H7 (cell line): ENCODE measurements at regions not wholly inside any gene's neighbourhood (a gene's known extent, or its start where the extent isn't known, plus 50 kb on each side); places are given as distances from the start of the nearest gene placed in this dataset.

Experiments
- DNase-seq: peaks from one replicate; pipeline ENCODE4 v3.0.0; 2012
- H3K27me3 ChIP-seq: 2 replicates; pipeline ENCODE4 v1.6.0; 2011; ENCODE audit warnings: mild to moderate bottlenecking, low read length; ENCODE audit not compliant: control insufficient read depth, insufficient read depth
- H3K36me3 ChIP-seq: replicated peaks from 2 replicates; pipeline ENCODE4 v1.5.1; 2011; ENCODE audit warnings: low read length; ENCODE audit not compliant: control insufficient read depth, insufficient read depth
- H3K4me3 ChIP-seq: 2 replicates; pipeline ENCODE4 v1.5.1; 2011; ENCODE audit warnings: low read depth, mild to moderate bottlenecking, control low read depth, low read length, moderate library complexity; ENCODE audit not compliant: insufficient read depth

DNA sequence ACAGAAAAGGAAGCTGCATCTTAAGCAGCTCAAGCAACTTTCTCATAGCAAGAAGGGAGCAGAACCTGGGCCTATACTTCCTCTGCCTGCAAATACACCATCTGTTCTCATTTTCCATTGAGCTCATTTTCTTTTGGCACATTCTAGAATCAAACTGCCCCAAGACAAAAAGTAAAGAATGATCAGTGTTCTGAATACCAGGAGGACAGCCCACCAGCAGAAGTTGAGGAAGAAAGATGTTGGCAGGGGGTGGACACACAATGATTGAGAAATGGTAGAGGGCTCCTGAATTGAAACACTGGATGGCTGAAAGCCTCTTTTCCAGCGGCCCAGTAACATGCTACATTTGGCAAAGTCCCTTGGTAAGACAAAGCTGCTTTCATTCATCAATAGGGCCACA lies 171.8 kb downstream of the MED10 start:
- Histone ChIP-seq H3K36me3 (no peaks in the 10 kb centered on the region), H3K27me3 (no peaks in the 10 kb centered on the region), H3K4me3 (no peak overlapping the region)
- DNase-seq: no peak

DNA sequence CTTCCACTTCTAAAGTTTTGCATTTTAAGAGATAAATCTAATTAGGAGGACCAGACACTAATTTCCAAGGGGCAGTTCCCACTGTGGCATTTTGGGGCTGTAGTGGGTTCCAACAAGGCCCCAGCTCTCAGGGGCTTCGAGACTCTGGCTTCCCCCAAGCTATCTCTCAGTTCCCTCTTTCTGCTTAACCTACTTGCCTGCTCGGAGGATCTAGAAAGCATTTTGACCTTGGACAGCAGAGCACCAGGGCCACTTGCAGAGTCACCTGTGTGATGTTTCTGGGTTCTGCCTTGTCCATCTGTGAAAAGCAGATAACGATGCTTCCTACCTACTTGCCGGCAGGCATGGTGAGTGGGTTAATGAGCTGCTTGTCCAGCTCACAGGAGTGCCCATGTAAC lies 175.4 kb downstream of the MED10 start:
- Histone ChIP-seq H3K36me3 (no peaks in the 10 kb centered on the region), H3K4me3 (no peak overlapping the region), H3K27me3 (no peaks in the 10 kb centered on the region)
- no peak for DNase-seq

GRCh38 chr5:6202149-6202967 lies 176.0 kb downstream of the MED10 start:
- peak; percentile 56 for DNase-seq
- Histone ChIP-seq H3K36me3 (no peaks in the 10 kb centered on the region), H3K4me3 (no peak overlapping the region), H3K27me3 (no peaks in the 10 kb centered on the region)

- no peaks in the 10 kb centered on the region for H3K36me3 ChIP-seq
- no peak for DNase-seq
- H3K27me3 ChIP-seq: no peaks in the 10 kb centered on the region
- no peak overlapping the region for H3K4me3 ChIP-seq
These were observed 176.7 kb downstream of the MED10 start for GRCh38 chr5:6201631-6202030.

DNA sequence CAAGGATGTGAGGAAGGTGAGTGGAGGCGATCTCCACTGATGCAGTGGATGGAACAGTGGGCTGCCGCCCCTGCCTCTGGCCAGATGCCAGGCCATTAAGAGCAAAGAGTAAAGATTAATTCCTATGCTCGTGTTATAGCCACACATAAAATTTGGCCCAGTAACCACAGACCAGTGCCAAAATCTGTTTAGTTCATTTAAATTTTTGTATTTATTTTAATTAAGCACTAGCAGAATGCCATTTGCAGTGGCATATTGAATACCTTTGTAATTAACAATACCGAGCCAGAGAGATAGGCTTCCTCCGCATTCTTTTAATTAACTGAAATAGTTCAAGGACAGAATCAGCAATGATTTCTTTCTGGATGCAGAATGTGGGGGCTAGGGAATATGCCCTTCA lies 179.8 kb downstream of the MED10 start:
- no peak for DNase-seq
- H3K4me3 ChIP-seq: no peak overlapping the region
- no peaks in the 10 kb centered on the region for H3K27me3 ChIP-seq
- H3K36me3 ChIP-seq: no peaks in the 10 kb centered on the region

DNA sequence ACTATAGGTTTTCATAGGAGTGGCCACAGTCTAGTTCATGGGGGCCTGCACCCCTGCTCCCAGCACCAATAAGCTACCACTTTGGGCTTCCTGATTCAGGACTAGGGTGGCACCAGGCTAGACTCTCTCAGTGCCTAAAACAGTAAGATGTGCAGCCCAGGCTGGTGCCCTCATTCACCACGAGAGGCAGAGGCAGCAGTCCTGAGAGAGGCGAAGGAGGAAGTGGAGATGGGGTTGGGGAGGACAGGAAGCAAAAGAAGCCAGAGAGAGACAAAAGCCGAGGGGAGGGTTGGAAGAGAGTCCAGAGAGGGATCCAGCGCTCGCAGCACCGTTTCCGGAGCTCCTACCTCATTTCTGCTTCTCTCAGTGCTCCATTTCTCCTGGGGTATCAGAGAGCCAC lies 180.9 kb downstream of the MED10 start:
- H3K27me3 ChIP-seq: no peaks in the 10 kb centered on the region
- no peak for DNase-seq
- H3K36me3 ChIP-seq: no peaks in the 10 kb centered on the region
- H3K4me3 ChIP-seq: no peak overlapping the region

- no peak for DNase-seq
- H3K36me3 ChIP-seq: no peaks in the 10 kb centered on the region
- H3K4me3 ChIP-seq: no peak overlapping the region
- H3K27me3 ChIP-seq: no peaks in the 10 kb centered on the region
These were observed 182.5 kb downstream of the MED10 start for GRCh38 chr5:6195711-6196358.

DNA sequence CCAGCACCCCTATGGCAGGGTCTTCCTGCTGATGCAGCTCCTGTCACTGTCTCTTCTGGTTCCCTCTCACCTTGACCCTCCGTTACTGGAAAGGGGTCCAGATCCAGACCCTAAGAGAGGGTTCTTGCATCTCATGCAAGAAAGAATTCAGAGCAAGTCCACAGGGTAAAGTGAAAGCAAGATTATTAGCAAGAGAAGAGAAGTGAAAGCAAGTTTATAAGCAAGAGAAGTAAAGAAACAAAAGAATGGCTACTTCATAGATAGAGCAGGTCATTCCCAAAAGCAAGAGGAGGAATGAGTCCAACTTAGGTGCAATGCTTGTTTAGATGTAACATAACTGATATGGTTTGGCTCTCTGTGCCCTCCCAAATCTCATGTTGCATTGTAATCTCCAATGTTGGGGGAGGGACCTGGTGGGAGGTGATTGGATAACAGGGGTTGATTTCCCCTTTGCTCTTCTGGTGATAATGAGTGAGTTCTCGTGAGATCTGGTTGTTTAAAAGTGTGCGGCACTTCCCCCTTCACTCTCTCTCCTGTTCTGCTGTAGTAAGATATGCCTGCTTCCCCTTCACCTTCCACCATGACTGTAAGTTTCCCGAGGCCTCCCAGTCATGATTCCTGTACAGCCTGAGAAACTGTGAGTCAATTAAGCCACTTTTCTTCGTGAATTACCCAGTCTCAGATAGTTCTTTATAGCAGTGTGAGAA lies 183.3 kb downstream of the MED10 start:
- no peaks in the 10 kb centered on the region for H3K36me3 ChIP-seq
- no peak overlapping the region for H3K4me3 ChIP-seq
- DNase-seq: no peak
- H3K27me3 ChIP-seq: no peaks in the 10 kb centered on the region

GRCh38 chr5:6194261-6194875 lies 184.0 kb downstream of the MED10 start:
- no peak overlapping the region for H3K4me3 ChIP-seq
- H3K27me3 ChIP-seq: no peaks in the 10 kb centered on the region
- no peak for DNase-seq

GRCh38 chr5:6193310-6193709 lies 185.0 kb downstream of the MED10 start:
- no peaks in the 10 kb centered on the region for H3K27me3 ChIP-seq
- no peak overlapping the region for H3K4me3 ChIP-seq
- no peaks in the 10 kb centered on the region for H3K36me3 ChIP-seq
- DNase-seq: no peak

More at GRCh38 chr5:6194261-6194875, 184.0 kb downstream of the MED10 start:
- no peaks in the 10 kb centered on the region for H3K36me3 ChIP-seq

DNA sequence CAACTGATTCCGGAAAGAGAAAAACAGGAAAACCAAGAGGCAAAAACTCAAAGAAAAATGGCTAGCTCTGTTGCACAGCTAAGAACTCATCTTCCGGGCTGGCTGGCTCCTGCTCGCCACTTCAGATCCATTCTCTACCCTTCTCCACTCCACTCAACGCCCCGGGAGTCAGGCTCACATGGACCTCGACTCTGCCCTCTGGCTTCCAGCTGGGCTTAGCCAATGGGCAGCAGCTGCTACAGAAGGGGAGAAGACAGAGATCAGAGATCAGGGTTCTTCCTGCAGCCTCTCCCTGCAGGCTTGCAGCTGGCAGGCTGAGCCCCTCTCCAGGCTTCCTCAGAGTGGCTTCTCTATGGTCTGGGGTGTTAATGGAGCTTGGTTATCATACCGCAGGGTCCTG lies 187.5 kb downstream of the MED10 start:
- Histone ChIP-seq H3K36me3 (no peaks in the 10 kb centered on the region), H3K4me3 (no peak overlapping the region), H3K27me3 (no peaks in the 10 kb centered on the region)
- no peak for DNase-seq

DNA sequence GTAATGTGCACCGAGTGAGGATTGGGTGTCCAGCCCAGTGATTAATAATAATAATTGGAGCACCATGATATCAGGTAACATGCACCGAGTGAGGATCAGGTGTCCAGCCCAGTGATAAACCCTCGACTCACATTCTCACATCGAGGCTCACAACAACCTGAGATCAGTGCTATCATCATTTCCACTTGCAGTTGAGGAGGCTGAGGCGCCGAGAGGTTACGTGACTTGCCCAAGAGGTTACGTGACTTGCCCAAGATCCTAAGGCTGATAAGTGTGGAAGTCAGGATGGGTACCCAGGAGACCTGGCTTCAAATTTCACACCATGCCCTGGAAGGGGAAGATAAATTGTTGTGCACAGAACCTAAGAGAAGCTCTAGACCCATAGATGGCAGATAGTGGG lies 189.4 kb downstream of the MED10 start:
- H3K4me3 ChIP-seq: no peak overlapping the region
- H3K36me3 ChIP-seq: no peaks in the 10 kb centered on the region
- no peaks in the 10 kb centered on the region for H3K27me3 ChIP-seq
- no peak for DNase-seq

DNA sequence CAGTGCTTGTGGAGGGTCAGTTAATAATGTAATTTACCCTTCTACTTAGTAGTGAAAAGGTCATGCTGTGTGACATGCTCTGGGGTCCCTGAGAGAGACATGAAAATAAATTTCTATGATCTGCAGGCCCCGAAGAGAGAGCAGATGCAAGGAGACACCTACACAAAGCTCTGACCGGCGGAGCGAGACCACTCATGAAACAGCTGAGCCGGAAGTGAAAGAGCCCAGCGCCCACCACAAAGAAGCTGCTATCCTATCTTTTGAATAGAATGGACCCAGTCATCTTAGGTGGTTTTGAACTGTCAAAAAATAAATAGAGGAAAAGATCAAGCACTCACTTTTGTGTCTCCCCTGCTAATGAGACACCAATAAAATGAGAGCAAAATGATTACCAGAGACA lies 190.0 kb downstream of the MED10 start:
- H3K4me3 ChIP-seq: no peak overlapping the region
- no peak for DNase-seq
- H3K36me3 ChIP-seq: no peaks in the 10 kb centered on the region
- no peaks in the 10 kb centered on the region for H3K27me3 ChIP-seq

DNA sequence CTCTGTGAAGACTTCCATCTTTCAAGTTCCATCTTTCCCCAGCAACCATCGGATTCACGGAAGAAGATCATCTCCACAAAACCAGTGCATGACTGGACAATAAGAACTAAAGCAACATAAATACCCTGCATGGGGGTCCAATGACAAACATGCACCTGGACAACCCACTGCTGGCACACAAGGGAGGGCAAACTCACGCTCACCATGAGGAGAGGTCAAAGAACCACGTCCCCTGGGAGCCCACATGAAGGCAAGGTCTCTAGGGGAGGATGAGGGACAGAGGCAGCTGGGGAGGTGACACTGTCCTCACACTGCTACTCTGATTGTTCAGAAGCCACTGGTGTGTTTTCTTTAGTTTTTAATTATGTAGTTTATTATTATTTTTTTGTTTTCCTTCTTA lies 190.8 kb downstream of the MED10 start:
- H3K36me3 ChIP-seq: no peaks in the 10 kb centered on the region
- DNase-seq: no peak
- no peaks in the 10 kb centered on the region for H3K27me3 ChIP-seq
- no peak overlapping the region for H3K4me3 ChIP-seq

GRCh38 chr5:6185574-6185973 lies 192.8 kb downstream of the MED10 start:
- no peak for DNase-seq
- no peaks in the 10 kb centered on the region for H3K36me3 ChIP-seq
- H3K27me3 ChIP-seq: no peaks in the 10 kb centered on the region
- no peak overlapping the region for H3K4me3 ChIP-seq
